H1 (cell line): ENCODE measurements at regions not wholly inside any gene's neighbourhood (a gene's known extent, or its start where the extent isn't known, plus 50 kb on each side); places are given as distances from the start of the nearest gene placed in this dataset.

ENCODE experiments used
- CTCF ChIA-PET: fragments of 300-600 bp; sonication (Branson Sonifier 250); formaldehyde crosslinking; loops from one replicate; lab custom pipeline; 2021; ENCODE audit not compliant: partially characterized antibody; lab: Charles Lee
- POLR2A ChIA-PET: fragments of 300-600 bp; sonication (Branson Sonifier 250); formaldehyde crosslinking; loops from one replicate; lab custom pipeline; 2021; ENCODE audit warnings: inconsistent platforms; ENCODE audit not compliant: partially characterized antibody; lab: Charles Lee
- DNase-seq, 2 experiments: peaks; one replicate each; pipeline versions ENCODE4 v3.0.0 to v3.0.0-alpha.2; 2010 to 2022; ENCODE audit warnings: low spot score in 2 of 2, low read depth in 1 of 2, mixed read lengths in 1 of 2
- FAIRE-seq: peaks from 2 replicates; lab custom pipeline; 2011; peaks lifted over from hg19 to GRCh38; lab: Jason Lieb, UNC
- H2AFZ ChIP-seq: 2 replicates; pipeline ENCODE4 v1.8.1; 2012; ENCODE audit warnings: low read length, inconsistent platforms
- H2AK5ac ChIP-seq: 2 replicates; pipeline ENCODE4 v1.6.1; 2013; ENCODE audit warnings: low read depth, low read length
- H2BK120ac ChIP-seq: replicated peaks from 2 replicates; pipeline ENCODE3; 2013; ENCODE audit warnings: low read depth, low read length, inconsistent platforms
- H2BK12ac ChIP-seq: 2 replicates; pipeline ENCODE4 v1.6.1; 2013; ENCODE audit warnings: low read depth, low read length
- H2BK15ac ChIP-seq: 2 replicates; pipeline ENCODE4 v1.6.1; 2013; ENCODE audit warnings: low read length
- H2BK20ac ChIP-seq: 2 replicates; pipeline ENCODE4 v1.6.1; 2013; ENCODE audit warnings: low read length
- H2BK5ac ChIP-seq: 2 replicates; pipeline ENCODE4 v1.6.1; 2013; ENCODE audit warnings: low read depth, low read length
- H3K14ac ChIP-seq: 2 replicates; pipeline ENCODE4 v1.6.1; 2013; ENCODE audit warnings: inconsistent platforms; ENCODE audit not compliant: insufficient read length
- H3K18ac ChIP-seq: 2 replicates; pipeline ENCODE4 v1.6.1; 2013; ENCODE audit warnings: low read length; ENCODE audit errors: extremely low read depth
- H3K23ac ChIP-seq: 2 replicates; pipeline ENCODE4 v1.6.1; 2013; ENCODE audit warnings: inconsistent platforms; ENCODE audit not compliant: insufficient read length
- H3K23me2 ChIP-seq: 2 replicates; pipeline ENCODE4 v1.6.1; 2013; ENCODE audit warnings: low read depth, low read length
- H3K27ac ChIP-seq: 2 replicates; pipeline ENCODE4 v1.6.1; 2011; ENCODE audit warnings: low read depth, low read length, inconsistent platforms
- H3K27me3 ChIP-seq, 4 experiments: replicated peaks in 1 of 4; 1 replicate in 1 of 4; 2 replicates in 3 of 4; pipeline versions ENCODE4 v1.6.1 to v1.8.1; 2011 to 2013; ENCODE audit warnings: low read length in 3 of 4, mild to moderate bottlenecking in 3 of 4, inconsistent platforms in 2 of 4, mixed read lengths in 2 of 4, moderate library complexity in 1 of 4; ENCODE audit not compliant: control insufficient read depth in 3 of 4, insufficient read depth in 3 of 4; ENCODE audit errors: extremely low read depth in 1 of 4
- H3K36me3 ChIP-seq, 4 experiments: 2 replicates each; pipeline versions ENCODE4 v1.6.1 to v1.8.1; 2011 to 2013; ENCODE audit warnings: mild to moderate bottlenecking in 4 of 4, low read length in 3 of 4, moderate library complexity in 2 of 4, control low read depth in 1 of 4, inconsistent platforms in 1 of 4; ENCODE audit not compliant: insufficient read depth in 4 of 4, control insufficient read depth in 2 of 4
- H3K4ac ChIP-seq: replicated peaks from 2 replicates; pipeline ENCODE3; 2013; ENCODE audit warnings: low read length, low read depth, mixed read lengths, inconsistent platforms; ENCODE audit not compliant: insufficient read length
- H3K4me1 ChIP-seq, 4 experiments: replicated peaks in 1 of 4; 1 replicate in 1 of 4; 2 replicates in 3 of 4; pipeline versions ENCODE4 v1.6.1 to v1.8.1; 2011 to 2013; ENCODE audit warnings: low read length in 3 of 4, inconsistent platforms in 2 of 4, mixed read lengths in 1 of 4; ENCODE audit not compliant: insufficient read depth in 4 of 4, control insufficient read depth in 3 of 4
- H3K4me2 ChIP-seq, 2 experiments: 2 replicates each; pipeline versions ENCODE4 v1.6.1 to v1.8.1; 2011 to 2013; ENCODE audit warnings: low read depth in 2 of 2, low read length in 2 of 2, control low read depth in 1 of 2, inconsistent platforms in 1 of 2, mild to moderate bottlenecking in 1 of 2; ENCODE audit not compliant: insufficient read depth in 1 of 2
- H3K4me3 ChIP-seq, 4 experiments: fragments of 200-600, 300-600 bp in 1 of 4; sonication (generic), shearing (Covaris generic), sonication (Bioruptor Twin) in 1 of 4; 2 replicates each; pipeline versions ENCODE4 v1.5.1 to v1.8.1; 2011 to 2016; ENCODE audit warnings: low read length in 4 of 4, low read depth in 3 of 4, control low read depth in 2 of 4, inconsistent platforms in 2 of 4, mild to moderate bottlenecking in 2 of 4, mixed read lengths in 1 of 4, moderate library complexity in 1 of 4; ENCODE audit not compliant: insufficient read depth in 2 of 4; ENCODE audit errors: extremely low read depth in 1 of 4
- H3K56ac ChIP-seq: replicated peaks from 2 replicates; pipeline ENCODE3; 2013; ENCODE audit warnings: low read depth, mild to moderate bottlenecking, mixed read lengths, low read length, inconsistent platforms; ENCODE audit not compliant: insufficient read length
- H3K79me1 ChIP-seq: 2 replicates; pipeline ENCODE4 v1.6.1; 2013; ENCODE audit warnings: low read depth, low read length, control low read depth
- H3K79me2 ChIP-seq, 2 experiments: 2 replicates each; pipeline versions ENCODE4 v1.6.1 to v1.8.1; 2012 to 2013; ENCODE audit warnings: low read length in 2 of 2, mild to moderate bottlenecking in 2 of 2, inconsistent platforms in 1 of 2; ENCODE audit not compliant: insufficient read depth in 2 of 2, control insufficient read depth in 1 of 2
- H3K9ac ChIP-seq, 4 experiments: replicated peaks in 1 of 4; 1 replicate in 1 of 4; 2 replicates in 3 of 4; pipeline versions ENCODE4 v1.6.1 to v1.8.1; 2011 to 2013; ENCODE audit warnings: low read depth in 3 of 4, low read length in 3 of 4, control low read depth in 2 of 4, mild to moderate bottlenecking in 2 of 4, moderate library complexity in 2 of 4, inconsistent platforms in 1 of 4; ENCODE audit errors: extremely low read depth in 1 of 4
- H3K9me3 ChIP-seq, 2 experiments: 2 replicates each; pipeline versions ENCODE4 v1.6.1 to v1.8.1; 2012 to 2013; ENCODE audit warnings: mild to moderate bottlenecking in 2 of 2, moderate library complexity in 2 of 2, control low read depth in 1 of 2, inconsistent platforms in 1 of 2, low read depth in 1 of 2, low read length in 1 of 2, mixed read lengths in 1 of 2; ENCODE audit not compliant: insufficient read depth in 2 of 2
- H4K20me1 ChIP-seq, 2 experiments: replicated peaks in 1 of 2; 2 replicates each; pipeline versions ENCODE3 to v1.8.1; 2011 to 2013; ENCODE audit warnings: inconsistent platforms in 2 of 2, low read length in 2 of 2, mild to moderate bottlenecking in 1 of 2; ENCODE audit not compliant: insufficient read depth in 2 of 2, control insufficient read depth in 1 of 2
- H4K5ac ChIP-seq: 2 replicates; pipeline ENCODE4 v1.6.1; 2013; ENCODE audit warnings: low read length, low read depth, mixed read lengths, inconsistent platforms; ENCODE audit not compliant: insufficient read length
- H4K8ac ChIP-seq: 2 replicates; pipeline ENCODE4 v1.8.0; 2013; ENCODE audit warnings: mild to moderate bottlenecking, moderate library complexity, low read length, inconsistent platforms; ENCODE audit not compliant: insufficient read depth; ENCODE audit errors: extremely low read depth
- H4K91ac ChIP-seq: replicated peaks from 2 replicates; pipeline ENCODE3; 2013; ENCODE audit warnings: low read length, mixed read lengths, inconsistent platforms; ENCODE audit not compliant: insufficient read length
- EGR1 ChIP-seq: IDR thresholded peaks from 2 replicates; pipeline ENCODE4 v1.6.1; 2011; ENCODE audit warnings: low read depth, low read length, borderline replicate concordance
- HDAC2 ChIP-seq, 2 experiments: fragments of 300-600 bp in 1 of 2; sonication (generic) in 1 of 2; IDR thresholded peaks; 2 replicates each; pipeline ENCODE4 v1.6.1; 2011 to 2012; ENCODE audit warnings: low read depth in 2 of 2, low read length in 2 of 2, mild to moderate bottlenecking in 2 of 2, moderate library complexity in 2 of 2, borderline replicate concordance in 1 of 2, inconsistent platforms in 1 of 2
- NRF1 ChIP-seq: IDR thresholded peaks from 2 replicates; pipeline ENCODE4 v1.6.1; 2011; ENCODE audit warnings: mild to moderate bottlenecking, low read depth, low read length, improper control_type of control experiment
- POU5F1 ChIP-seq: IDR thresholded peaks from 2 replicates; pipeline ENCODE4 v1.6.1; 2011; ENCODE audit warnings: low read depth, mild to moderate bottlenecking, low read length, moderate library complexity
- SP4 ChIP-seq: IDR thresholded peaks from 2 replicates; pipeline ENCODE4 v1.6.1; 2012; ENCODE audit warnings: low read length, inconsistent platforms
- TCF12 ChIP-seq: IDR thresholded peaks from 2 replicates; pipeline ENCODE4 v1.6.1; 2011; ENCODE audit warnings: low read depth, mild to moderate bottlenecking, low read length
- YY1 ChIP-seq: IDR thresholded peaks from 2 replicates; pipeline ENCODE4 v1.6.1; 2011; ENCODE audit warnings: low read depth, mild to moderate bottlenecking, low read length
- ZNF274 ChIP-seq: IDR thresholded peaks from 2 replicates; pipeline ENCODE4 v1.7.0; 2012; ENCODE audit warnings: low read length, borderline replicate concordance; ENCODE audit errors: extremely low read depth
- WGBS, 2 experiments: shearing (Covaris generic) in 1 of 2; methylation state at CpG; one replicate each; pipeline versions ENCODE4 v1.1.6 to v1.1.7; 2013 to 2015; ENCODE audit warnings: low lambda C conversion rate in 2 of 2, mixed read lengths in 2 of 2, inconsistent platforms in 1 of 2, low coverage in 1 of 2, missing lambda C conversion rate in 1 of 2; ENCODE audit not compliant: insufficient replicate concordance in 2 of 2, insufficient coverage in 1 of 2, insufficient read length in 1 of 2; ENCODE audit errors: extremely low coverage in 1 of 2, missing lambda C conversion rate in 1 of 2; 5-methylcytosine and 5-hydroxymethylcytosine counted together

- CTCF ChIA-PET: no interaction called here
Measured at GRCh38 chr14:98274596-98274995, 997.4 kb downstream of the BCL11B start.

More at GRCh38 chr14:98274596-98274995, 997.4 kb downstream of the BCL11B start:
- Histone ChIP-seq H3K36me3 (no peaks in the 10 kb centered on the region), H3K4me2 (no peak overlapping the region), H3K9ac (no peak overlapping the region), H3K56ac (no peak overlapping the region), H4K20me1 (no peaks in the 10 kb centered on the region), H3K14ac (no peak overlapping the region), H3K27me3 (peaks cover 0 to 1% (median 0%) of the 10 kb centered on the region in 4 experiments; a peak in 1 of 7 replicates), H2BK20ac (no peak overlapping the region), H3K4ac (no peak overlapping the region), H2BK5ac (no peak overlapping the region), H4K8ac (no peak overlapping the region), H2BK15ac (no peak overlapping the region), H3K23ac (no peak overlapping the region), H3K4me3 (no peak overlapping the region), H3K4me1 (no peaks in the 10 kb centered on the region), H4K5ac (no peak overlapping the region), H3K23me2 (no peaks in the 10 kb centered on the region), H3K79me1 (no peaks in the 10 kb centered on the region), H3K27ac (no peak overlapping the region), H2AK5ac (no peak overlapping the region), H3K9me3 (0 out of 4 replicates have a peak, but pooled peaks cover 0 to 2% of the 10 kb centered on the region in 2 experiments), H3K79me2 (no peaks in the 10 kb centered on the region), H4K91ac (no peak overlapping the region), H3K18ac (no peak overlapping the region), H2BK12ac (no peak overlapping the region), H2AFZ (no peak overlapping the region), H2BK120ac (no peak overlapping the region)
- no peak for TF ChIP-seq NRF1
- no peak for TF ChIP-seq HDAC2 (IDR thresholded peaks at IDR 0.05; ENCODE audit: borderline replicate concordance in 1 of 2, low read depth in 2 of 2, low read length in 2 of 2)
- TF ChIP-seq POU5F1: no peak
- no peak for TF ChIP-seq SP4
- TF ChIP-seq ZNF274: no peak
- no peak for TF ChIP-seq YY1
- TF ChIP-seq TCF12: no peak
- TF ChIP-seq EGR1: no peak
- DNase-seq: no peak
- POLR2A ChIA-PET: no interaction called here
- no peak for FAIRE-seq
- WGBS, 2 experiments: 96% methylated on average over 5 of the region's 8 CpGs; no CpG with 5 or more reads in 1 of the 2 experiments
